ENCODE measurements at regions not wholly inside any gene's neighbourhood (a gene's known extent, or its start where the extent isn't known, plus 50 kb on each side); places are given as distances from the start of the nearest gene placed in this dataset.

- H3K9ac ChIP-seq, result no peak overlapping the region
- CTCF ChIA-PET, result interaction anchor here (0.6 to 4.4 kb wide), 45 partner anchors 9 to 857 kb away, joined by 3 to 32 read pairs (median 4); partner anchors contain the start of gene SPATA1
- no peak overlapping the region for H2AFZ ChIP-seq (ENCODE audit: low read depth)
- H3K79me2 ChIP-seq (ENCODE audit: insufficient read depth), result no peaks in the 10 kb centered on the region
- H4K20me1 ChIP-seq (ENCODE audit: insufficient read depth), result no peaks in the 10 kb centered on the region
- no peaks in the 10 kb centered on the region for H3K9me3 ChIP-seq
- TF ChIP-seq EP300 (IDR thresholded peaks at IDR 0.05; ENCODE audit: borderline replicate concordance in 1 of 2, low read depth in 1 of 2, low read length in 1 of 2) (no peak), SIN3A (IDR thresholded peaks at IDR 0.05; ENCODE audit: borderline replicate concordance, low read depth, low read length) (0 out of 2 replicates have a peak, but pooled peaks have one; percentile 48), JUND (IDR thresholded peaks at IDR 0.05) (no peak), ZBTB33 (IDR thresholded peaks at IDR 0.05; ENCODE audit: borderline replicate concordance, low read depth) (no peak), NFIC (IDR thresholded peaks at IDR 0.05; ENCODE audit: borderline replicate concordance) (peak; percentile 22; the same call in 1 of the 2 replicates), FOXJ3 (CRISPR knock-in tag; IDR thresholded peaks at IDR 0.05) (no peak), YY1 (IDR thresholded peaks at IDR 0.05; ENCODE audit: low read depth) (no peak), MEF2A (IDR thresholded peaks at IDR 0.05; ENCODE audit: borderline replicate concordance, low read depth) (no peak), CTCF (IDR thresholded peaks at IDR 0.05) (peak; percentile 99), CHD2 (IDR thresholded peaks at IDR 0.05; ENCODE audit: low read length, partially characterized antibody) (no peak), NRF1 (IDR thresholded peaks at IDR 0.05; ENCODE audit: low read depth, low read length) (no peak; the same call in 1 of the 2 replicates), RXRA (IDR thresholded peaks at IDR 0.05; ENCODE audit: borderline replicate concordance, low read depth) (no peak), MXI1 (IDR thresholded peaks at IDR 0.05; ENCODE audit: low read depth, low read length) (no peak), RAD21 (IDR thresholded peaks at IDR 0.05; ENCODE audit: low read length) (peak; percentile 99), TCF12 (IDR thresholded peaks at IDR 0.05) (peak; percentile 29; the same call in 1 of the 2 replicates), SMC3 (IDR thresholded peaks at IDR 0.05; ENCODE audit: low read depth, low read length) (peak; percentile 99), MAX (IDR thresholded peaks at IDR 0.05; ENCODE audit: low read depth) (peak; percentile 32; the same call in 1 of the 2 replicates)
- no peaks in the 10 kb centered on the region for H3F3A ChIP-seq (replicated peaks; ENCODE audit: insufficient read depth)
- H3K4me1 ChIP-seq (ENCODE audit: control insufficient read depth in 1 of 2, insufficient read depth in 2 of 2, low read depth in 1 of 2, low read length in 1 of 2), result peaks cover 0 to 3% of the 10 kb centered on the region in 2 experiments; a peak in 1 of 4 replicates
- peak; percentile 82 for DNase-seq
- H3K36me3 ChIP-seq (replicated peaks in 1 of 2; ENCODE audit: control insufficient read depth in 1 of 2, insufficient read depth in 2 of 2, low read length in 1 of 2), result no peaks in the 10 kb centered on the region
- WGBS (ENCODE audit: low lambda C conversion rate), result 36% methylated on average over 16 of the region's 16 CpGs
- no peaks in the 10 kb centered on the region for H3K27me3 ChIP-seq (ENCODE audit: insufficient read depth)
- H3K9me2 ChIP-seq, result no peaks in the 10 kb centered on the region
- peak overlapping the region in 1 of 2 experiments; percentile 24; a peak in 1 of 4 replicates for H3K4me3 ChIP-seq (ENCODE audit: low read depth in 2 of 2, low read length in 1 of 2)
- POLR2A ChIA-PET, result interaction anchor here (0.7 kb wide), 1 partner anchor 248 kb away, joined by 3 read pairs; the partner anchor contains the start of gene SPATA1
- H3K27ac ChIP-seq (ENCODE audit: low read depth in 2 of 2, low read length in 1 of 2), result no peak overlapping the region
- H3K4me2 ChIP-seq, result peak overlapping the region; percentile 38; the same call in 1 of the 2 replicates
Measured at GRCh38 chr1:84753516-84754385, 63.5 kb upstream of the SSX2IP start.
